CD4-positive, alpha-beta T cell treated with Interleukin-15 for 4 hours (primary cell): ENCODE measurements at regions not wholly inside any gene's neighbourhood (a gene's known extent, or its start where the extent isn't known, plus 50 kb on each side); places are given as distances from the start of the nearest gene placed in this dataset.

Source experiments
- DNase-seq: peaks from one replicate; pipeline ENCODE4 v3.0.0-alpha.2; 2020; ENCODE audit warnings: low spot score

DNA sequence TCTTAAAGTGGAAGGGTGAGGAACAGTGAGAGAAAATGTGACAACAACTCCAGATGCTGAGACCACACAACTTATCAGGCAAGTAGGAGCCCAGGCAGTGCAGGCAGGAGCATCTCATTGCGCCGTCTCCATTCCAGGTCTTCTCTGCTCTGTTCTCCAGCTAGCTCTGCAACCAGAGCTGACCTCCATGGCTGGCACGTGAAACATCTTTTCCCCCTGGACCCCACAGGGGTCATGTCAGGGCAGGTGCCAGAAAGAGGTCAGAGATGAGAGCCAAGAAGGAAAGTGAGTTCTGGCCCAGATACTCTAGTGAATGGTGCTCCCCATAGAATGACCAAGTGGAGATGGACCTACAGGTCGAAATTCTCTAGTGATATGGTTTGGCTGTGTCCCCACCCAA lies 281.4 kb downstream of the SMOC2 start:
- no peak for DNase-seq

DNA sequence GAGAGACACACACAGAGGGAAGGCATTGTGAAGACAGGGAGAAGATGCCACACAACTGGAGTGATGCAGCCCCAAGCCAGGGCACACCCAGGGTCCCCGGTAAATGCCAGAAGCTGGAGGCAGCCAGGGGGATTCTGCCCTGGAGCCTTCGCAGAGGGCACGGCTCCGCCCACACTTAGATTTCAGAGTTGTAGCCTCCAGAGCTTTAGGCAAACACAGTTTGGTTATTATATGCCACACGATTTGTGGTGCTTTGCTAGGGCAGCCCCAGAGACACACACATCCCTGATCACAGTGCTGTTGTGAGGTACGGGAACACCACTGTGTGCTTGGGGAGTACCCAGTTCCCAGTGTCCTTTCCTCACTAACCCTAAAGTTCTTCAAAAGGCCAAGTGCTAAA lies 280.6 kb downstream of the SMOC2 start:
- no peak for DNase-seq

DNA sequence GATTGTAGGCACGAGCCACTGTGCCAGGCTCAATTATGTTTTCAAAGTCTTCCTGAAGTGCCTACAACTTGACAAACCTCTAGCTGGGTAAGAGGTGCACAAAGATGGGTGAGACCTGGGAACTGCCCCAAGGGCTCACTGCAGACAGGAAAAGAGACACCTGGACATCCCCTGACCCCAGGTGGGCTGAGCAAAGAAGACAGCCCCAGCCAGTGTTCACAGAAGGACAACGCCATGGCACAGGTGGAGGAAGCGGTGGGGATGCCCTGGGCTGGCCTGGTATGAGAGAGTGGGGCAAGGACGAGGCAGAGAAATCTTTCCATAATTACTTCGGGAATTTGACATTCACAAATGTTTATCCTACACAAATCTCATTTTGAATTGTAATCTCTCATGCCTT lies 278.9 kb downstream of the SMOC2 start:
- no peak for DNase-seq

DNA sequence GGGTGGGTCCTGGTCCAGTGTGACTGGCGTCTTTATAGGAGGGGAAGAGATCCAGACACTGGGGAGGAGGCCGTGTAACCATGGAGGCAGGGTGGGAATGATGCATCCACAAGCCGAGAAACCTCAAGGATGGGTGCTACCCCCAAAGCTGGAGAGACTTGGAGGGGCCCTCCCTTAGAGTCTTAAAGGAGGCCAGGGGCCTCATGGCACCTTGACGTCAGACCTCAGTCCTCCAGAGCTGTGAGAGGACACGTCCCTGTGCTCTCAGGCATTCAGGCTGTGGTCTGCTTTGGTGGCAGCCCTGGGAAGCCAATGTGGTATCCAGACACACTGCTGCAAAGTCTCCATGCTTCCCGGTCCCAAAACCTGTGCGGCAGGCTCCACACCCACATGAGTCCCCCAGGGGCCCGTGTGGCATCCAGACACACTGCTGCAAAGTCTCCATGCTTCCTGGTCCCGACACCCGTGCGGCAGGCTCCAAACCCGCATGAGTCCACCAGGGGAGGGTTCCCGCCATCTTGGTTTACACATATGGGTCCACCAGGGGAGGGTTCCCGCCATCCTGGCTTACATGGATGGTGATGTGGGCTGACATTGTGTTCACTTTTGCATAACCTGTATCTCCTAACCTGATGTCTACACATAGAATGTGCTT lies 278.0 kb downstream of the SMOC2 start:
- no peak for DNase-seq
